ENCODE measurements at regions not wholly inside any gene's neighbourhood (a gene's known extent, or its start where the extent isn't known, plus 50 kb on each side); places are given as distances from the start of the nearest gene placed in this dataset.
"Not testable (repeated sequence)": the region's sequence is repeated elsewhere in the genome, so short reads cannot be mapped to it uniquely, and the experiment has no call there.

GRCh38 chr5:92713335-92713743 lies 867.7 kb downstream of the NR2F1-AS1 start:
- DNase-seq, result no peak
- no peak overlapping the region for H3K4me3 ChIP-seq
- H3K9me3 ChIP-seq, result no peaks in the 10 kb centered on the region
- no peaks in the 10 kb centered on the region for H3K36me3 ChIP-seq
- no peaks in the 10 kb centered on the region for H3K27me3 ChIP-seq

GRCh38 chr5:92711956-92712355 lies 869.1 kb downstream of the NR2F1-AS1 start:
- Histone ChIP-seq H3K27me3 (no peaks in the 10 kb centered on the region), H3K4me3 (no peak overlapping the region), H3K9me3 (no peaks in the 10 kb centered on the region), H3K36me3 (no peaks in the 10 kb centered on the region)
- no peak for DNase-seq

DNA sequence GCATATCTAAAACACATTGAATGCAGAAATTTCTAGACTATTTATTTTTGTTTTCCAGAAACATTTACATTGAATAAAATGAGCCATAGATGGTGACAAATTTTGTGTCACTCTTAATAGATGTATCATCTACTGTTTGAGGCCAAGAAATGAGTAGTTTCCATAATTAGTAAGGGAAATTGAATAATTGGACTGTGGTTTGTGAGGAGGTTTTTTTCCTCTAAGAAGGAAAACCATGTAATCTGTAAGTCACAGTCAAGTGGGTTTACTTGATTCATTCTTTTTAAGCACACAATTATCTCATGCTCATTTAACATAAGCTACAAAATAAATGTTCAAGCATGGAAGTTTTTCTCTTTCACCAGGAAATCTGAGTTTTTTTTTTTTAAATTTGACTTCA lies 876.4 kb downstream of the NR2F1-AS1 start:
- Histone ChIP-seq H3K4me3 (no peak overlapping the region), H3K36me3 (no peaks in the 10 kb centered on the region), H3K27me3 (no peaks in the 10 kb centered on the region), H3K9me3 (no peaks in the 10 kb centered on the region)
- DNase-seq, result no peak

DNA sequence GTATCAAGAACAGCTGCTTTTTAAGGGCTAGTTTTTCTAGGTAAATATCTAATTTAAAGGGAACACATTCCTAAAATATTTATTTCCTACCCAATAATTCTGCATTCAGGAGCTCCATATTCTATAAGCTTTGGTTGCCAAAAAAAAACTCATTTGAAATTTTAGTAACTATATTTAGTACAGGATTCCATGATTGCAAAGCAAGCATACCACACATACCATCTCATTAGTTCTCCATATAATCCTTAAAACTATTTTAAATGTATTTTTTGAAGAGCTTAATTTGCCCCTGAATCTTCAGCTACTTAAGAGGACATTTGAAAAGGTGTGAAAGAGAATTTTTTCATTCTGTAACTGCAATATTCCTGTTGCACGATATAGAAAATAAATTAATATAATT lies 877.0 kb downstream of the NR2F1-AS1 start:
- DNase-seq, result no peak
- Histone ChIP-seq H3K9me3 (no peaks in the 10 kb centered on the region), H3K36me3 (no peaks in the 10 kb centered on the region), H3K4me3 (no peak overlapping the region), H3K27me3 (no peaks in the 10 kb centered on the region)

- Histone ChIP-seq H3K36me3 (no peaks in the 10 kb centered on the region), H3K9me3 (no peaks in the 10 kb centered on the region; the same call in 1 of the 2 replicates), H3K27me3 (no peaks in the 10 kb centered on the region), H3K4me3 (no peak overlapping the region)
- DNase-seq, result no peak
These were observed 885.7 kb downstream of the NR2F1-AS1 start for GRCh38 chr5:92695123-92696003.

DNA sequence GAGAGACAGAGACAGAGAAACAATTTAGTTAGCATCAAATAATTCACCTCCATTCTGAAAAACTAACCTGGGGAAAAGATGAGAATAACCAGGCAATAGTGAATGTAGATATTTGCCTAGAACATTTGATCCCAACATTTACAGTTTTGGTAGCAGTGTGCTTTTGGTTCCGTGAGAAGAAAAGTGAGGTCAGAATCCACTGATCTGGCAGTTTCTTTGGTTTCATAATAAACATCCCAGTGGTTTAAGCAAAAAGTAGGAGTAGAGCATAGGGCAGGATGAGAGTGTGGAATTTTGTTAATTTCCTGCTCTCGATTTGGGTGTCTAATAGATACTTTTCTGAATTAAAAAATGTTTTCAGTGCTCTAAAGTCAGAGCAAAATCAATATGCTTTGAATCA lies 887.0 kb downstream of the NR2F1-AS1 start:
- Histone ChIP-seq H3K36me3 (no peaks in the 10 kb centered on the region), H3K4me3 (no peak overlapping the region), H3K9me3 (no peaks in the 10 kb centered on the region; the same call in none of the 2 replicates), H3K27me3 (no peaks in the 10 kb centered on the region)
- DNase-seq, result no peak

GRCh38 chr5:92691955-92692354 lies 889.1 kb downstream of the NR2F1-AS1 start:
- H3K4me3 ChIP-seq, H3K9me3 ChIP-seq, DNase-seq, H3K27me3 ChIP-seq, H3K36me3 ChIP-seq: not testable (repeated sequence)

DNA sequence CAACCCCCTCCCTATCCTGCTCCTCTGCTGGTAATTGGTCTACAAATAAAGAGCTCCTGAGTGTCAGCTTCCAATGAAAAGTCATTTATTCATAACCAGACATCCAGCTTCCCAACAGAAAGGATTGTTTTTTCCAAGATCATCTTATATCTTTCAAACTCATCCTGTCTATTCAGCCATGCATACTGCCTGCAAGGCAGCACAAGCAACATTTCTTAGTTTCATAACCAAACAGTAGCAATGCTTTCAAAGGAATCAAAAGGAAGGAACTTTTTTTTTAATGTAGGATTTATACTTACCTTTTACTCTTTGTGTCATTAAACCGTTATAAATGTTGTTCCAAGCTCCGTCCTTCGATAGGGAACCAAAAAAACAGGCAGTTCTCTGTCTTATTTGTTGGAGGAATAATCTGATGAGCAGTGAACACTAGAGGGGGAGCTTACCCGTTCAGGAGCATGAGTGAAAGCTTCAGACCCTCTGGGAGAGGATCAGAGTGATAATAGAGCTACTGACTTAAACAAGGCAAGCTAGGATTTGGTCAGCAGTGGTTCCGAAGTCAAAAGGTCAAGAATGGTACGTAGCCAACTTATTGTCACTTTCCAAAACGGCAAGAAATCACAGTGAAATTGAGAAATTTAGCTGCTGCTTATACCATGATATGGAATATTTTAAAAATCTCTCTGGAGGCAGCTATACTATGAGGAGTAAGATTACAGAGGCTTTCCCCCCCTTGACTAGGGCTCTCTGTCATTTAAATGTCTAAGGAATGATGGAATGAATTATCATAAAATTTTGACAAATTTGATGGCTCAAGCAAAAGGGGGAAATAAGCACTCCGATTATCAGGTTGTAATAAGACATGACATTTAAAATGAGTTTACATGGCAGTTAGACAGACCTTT lies 892.9 kb downstream of the NR2F1-AS1 start:
- peak; percentile 5 for DNase-seq
- H3K4me3 ChIP-seq, result no peak overlapping the region
- peaks cover 4% of the 10 kb centered on the region for H3K9me3 ChIP-seq
- no peaks in the 10 kb centered on the region for H3K27me3 ChIP-seq
- no peaks in the 10 kb centered on the region for H3K36me3 ChIP-seq

- peak; percentile 4 for DNase-seq
- no peaks in the 10 kb centered on the region for H3K9me3 ChIP-seq
- no peak overlapping the region for H3K4me3 ChIP-seq
- no peaks in the 10 kb centered on the region for H3K36me3 ChIP-seq
- H3K27me3 ChIP-seq, result no peaks in the 10 kb centered on the region
These were observed 902.4 kb downstream of the NR2F1-AS1 start for GRCh38 chr5:92678640-92679039.

DNA sequence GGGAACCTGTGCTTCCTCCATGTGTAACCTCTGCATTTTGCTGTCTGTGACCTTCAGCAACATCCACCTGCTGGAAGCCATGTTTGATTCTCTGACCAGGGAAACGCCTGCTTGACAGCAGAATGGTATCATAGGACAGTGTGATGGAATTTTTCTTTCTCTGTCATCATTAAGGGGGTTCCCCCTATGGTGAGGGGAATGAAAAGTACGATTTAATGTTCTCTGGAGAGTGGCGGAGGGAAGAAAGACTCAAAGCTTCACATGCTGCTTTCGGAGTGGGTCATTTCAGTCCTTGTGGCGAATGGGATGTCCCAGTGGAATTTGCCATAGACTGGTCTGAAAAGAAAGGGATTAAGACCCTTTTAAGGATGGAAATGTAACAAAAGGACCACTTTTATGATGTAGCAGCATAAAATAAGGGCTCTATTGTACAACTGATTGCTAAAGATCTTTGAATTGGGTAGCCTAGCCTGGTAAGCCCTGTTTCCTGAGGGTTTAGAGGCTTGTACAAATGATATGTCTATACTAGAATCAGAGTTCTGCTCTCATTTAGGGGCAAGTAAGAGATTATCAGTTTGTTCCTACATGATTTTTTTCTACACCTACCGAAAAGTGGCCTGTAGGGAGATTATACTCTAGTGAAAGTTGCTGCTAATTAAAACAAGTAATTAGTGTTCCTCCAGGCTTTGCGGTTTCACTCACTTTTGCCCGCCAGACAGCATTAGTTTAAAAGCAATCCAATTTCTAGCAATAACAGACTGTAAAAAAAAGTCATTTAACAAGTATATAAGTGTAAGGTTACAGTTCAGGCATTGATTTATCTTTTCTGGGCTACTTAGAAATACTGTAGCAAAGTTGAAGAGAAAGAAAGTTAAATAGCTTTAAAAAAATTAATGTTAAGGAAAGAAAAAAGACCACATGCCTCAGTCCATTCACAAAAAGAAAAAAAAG lies 904.5 kb downstream of the NR2F1-AS1 start:
- no peaks in the 10 kb centered on the region for H3K27me3 ChIP-seq
- H3K36me3 ChIP-seq, result no peaks in the 10 kb centered on the region
- DNase-seq, result no peak
- H3K9me3 ChIP-seq, result no peaks in the 10 kb centered on the region
- H3K4me3 ChIP-seq, result no peak overlapping the region

DNA sequence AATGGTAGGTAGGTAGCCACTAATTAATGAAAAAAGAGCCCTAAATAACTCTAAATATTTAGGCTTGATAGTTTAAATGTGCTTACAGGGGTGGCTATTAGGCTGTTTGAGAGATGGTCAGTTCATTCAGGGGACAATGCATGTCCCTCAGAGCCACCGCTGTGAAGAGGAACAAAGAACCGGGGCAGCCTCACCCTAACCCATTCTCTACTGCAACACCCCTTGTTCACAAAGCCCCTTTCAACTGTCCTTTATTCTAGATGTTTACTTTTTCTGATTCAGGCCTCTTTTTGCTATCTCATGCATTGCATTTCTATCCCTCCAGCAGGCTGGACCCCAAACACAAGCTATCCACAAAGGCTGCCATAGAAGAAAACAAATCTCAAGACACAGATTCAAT lies 906.7 kb downstream of the NR2F1-AS1 start:
- no peak overlapping the region for H3K4me3 ChIP-seq
- no peak for DNase-seq

GRCh38 chr5:92665506-92665905 lies 915.5 kb downstream of the NR2F1-AS1 start:
- Histone ChIP-seq H3K36me3 (no peaks in the 10 kb centered on the region), H3K4me3 (no peak overlapping the region), H3K27me3 (no peaks in the 10 kb centered on the region), H3K9me3 (no peaks in the 10 kb centered on the region; the same call in 1 of the 2 replicates)
- DNase-seq, result no peak

More for the DNA sequence above, 906.7 kb downstream of the NR2F1-AS1 start:
- Histone ChIP-seq H3K9me3 (no peaks in the 10 kb centered on the region), H3K27me3 (no peaks in the 10 kb centered on the region), H3K36me3 (no peaks in the 10 kb centered on the region)

GRCh38 chr5:92662741-92663140 lies 918.3 kb downstream of the NR2F1-AS1 start:
- DNase-seq, result no peak
- H3K4me3 ChIP-seq, result no peak overlapping the region
- H3K27me3 ChIP-seq, result no peaks in the 10 kb centered on the region
- H3K36me3 ChIP-seq, result no peaks in the 10 kb centered on the region
- no peaks in the 10 kb centered on the region; the same call in 1 of the 2 replicates for H3K9me3 ChIP-seq

GRCh38 chr5:92659246-92659645 lies 921.8 kb downstream of the NR2F1-AS1 start:
- Histone ChIP-seq H3K4me3 (no peak overlapping the region), H3K27me3 (no peaks in the 10 kb centered on the region), H3K9me3 (no peaks in the 10 kb centered on the region; the same call in 1 of the 2 replicates), H3K36me3 (no peaks in the 10 kb centered on the region)
- no peak for DNase-seq

GRCh38 chr5:92654601-92655000 lies 926.4 kb downstream of the NR2F1-AS1 start:
- H3K27me3 ChIP-seq, DNase-seq, H3K4me3 ChIP-seq, H3K36me3 ChIP-seq, H3K9me3 ChIP-seq: not testable (repeated sequence)

DNA sequence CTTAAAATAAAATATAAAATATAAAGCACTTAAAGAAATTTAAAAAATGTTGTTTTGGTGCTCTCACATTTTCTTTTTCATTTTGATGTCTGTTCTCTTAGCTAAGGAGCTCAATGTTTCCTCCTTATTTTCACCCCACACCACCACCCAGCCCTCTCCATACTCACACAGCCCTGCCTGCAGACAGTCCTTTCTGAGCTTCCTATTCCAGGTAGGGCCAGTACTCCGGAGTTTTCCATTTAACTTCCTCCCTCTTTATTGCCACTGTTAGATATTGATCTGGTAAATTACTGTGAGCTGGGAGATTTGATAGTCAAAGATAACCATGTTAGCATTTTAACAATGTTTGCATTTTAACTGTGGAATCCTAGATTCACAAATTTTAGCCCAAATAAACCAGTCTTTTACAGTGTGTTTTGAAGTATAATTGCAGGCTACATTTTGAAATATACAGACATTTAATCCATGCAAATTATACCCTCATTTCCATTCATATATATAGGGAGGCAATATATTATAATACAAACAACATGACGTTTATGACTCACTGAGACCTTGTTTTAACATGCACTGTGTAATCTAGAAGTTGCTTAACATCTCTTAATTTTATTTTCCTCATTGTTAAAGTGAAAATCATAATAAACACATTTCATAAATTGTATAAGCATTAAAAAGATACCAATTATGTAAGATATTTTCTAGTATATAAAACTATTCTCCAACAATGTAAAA lies 927.1 kb downstream of the NR2F1-AS1 start:
- no peak for DNase-seq
- Histone ChIP-seq H3K9me3 (no peaks in the 10 kb centered on the region), H3K27me3 (no peaks in the 10 kb centered on the region), H3K36me3 (no peaks in the 10 kb centered on the region), H3K4me3 (no peak overlapping the region)
